Hypothalamus (tissue), 51 donors: ENCODE measurements at regions not wholly inside any gene's neighbourhood (a gene's known extent, or its start where the extent isn't known, plus 50 kb on each side); places are given as distances from the start of the nearest gene placed in this dataset.

Source experiments
- DNase-seq, 51 donors: peaks; one replicate each; lab custom pipeline; 2025; lab: John Stamatoyannopoulos, UW

DNA sequence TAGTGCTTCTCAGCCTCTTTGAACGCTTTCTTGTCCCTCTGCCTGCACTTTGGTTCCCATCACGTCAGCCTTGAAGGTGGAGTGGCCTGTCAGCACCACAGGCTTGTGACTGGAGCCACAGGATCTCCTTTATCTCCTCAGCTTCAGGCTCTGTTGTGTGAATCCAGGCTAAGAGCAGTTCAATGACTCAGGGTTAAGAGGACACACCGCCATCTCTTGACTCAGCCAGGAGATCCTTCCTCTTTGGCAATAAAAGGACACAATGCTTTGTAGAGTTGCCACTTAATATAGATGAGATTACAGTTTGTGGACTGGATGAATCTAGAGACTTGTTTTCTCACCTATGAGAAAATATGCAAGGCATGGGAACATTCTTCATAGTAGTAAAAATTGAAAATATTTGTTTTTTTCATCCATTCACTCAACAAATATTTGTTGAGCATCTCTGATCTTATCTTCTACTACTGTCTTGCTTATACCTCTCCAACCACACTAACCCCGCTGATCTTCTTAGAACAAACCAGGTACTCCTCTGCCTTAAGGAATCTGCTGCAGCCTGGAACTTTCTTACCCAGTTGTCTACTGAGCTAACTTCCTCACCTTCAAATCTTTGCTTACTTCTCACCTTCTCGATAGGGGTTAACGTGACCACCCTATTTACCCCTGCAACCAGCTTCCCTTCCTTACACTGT, 62.3 kb downstream of the UCHL1 start:
- no peak for DNase-seq

DNA sequence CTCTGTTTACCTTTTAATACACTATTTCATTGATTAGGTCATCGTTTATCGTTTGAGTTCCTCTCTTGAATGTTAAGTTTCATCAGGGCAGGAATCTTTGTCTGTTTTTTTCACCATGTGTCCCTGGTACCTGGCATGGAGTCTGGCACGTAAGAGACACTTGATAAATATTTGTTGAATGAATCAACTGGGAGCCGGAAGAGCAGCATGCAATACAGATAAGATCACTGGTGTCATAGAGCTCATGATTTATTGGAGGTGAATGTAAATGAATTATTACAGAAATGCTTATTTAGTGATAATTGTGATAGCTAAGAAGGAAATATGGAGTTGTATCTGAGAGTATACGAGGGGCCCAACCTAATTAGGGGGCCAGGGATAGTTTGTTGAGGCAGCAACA, 62.8 kb downstream of the UCHL1 start:
- DNase-seq = no peak

DNA sequence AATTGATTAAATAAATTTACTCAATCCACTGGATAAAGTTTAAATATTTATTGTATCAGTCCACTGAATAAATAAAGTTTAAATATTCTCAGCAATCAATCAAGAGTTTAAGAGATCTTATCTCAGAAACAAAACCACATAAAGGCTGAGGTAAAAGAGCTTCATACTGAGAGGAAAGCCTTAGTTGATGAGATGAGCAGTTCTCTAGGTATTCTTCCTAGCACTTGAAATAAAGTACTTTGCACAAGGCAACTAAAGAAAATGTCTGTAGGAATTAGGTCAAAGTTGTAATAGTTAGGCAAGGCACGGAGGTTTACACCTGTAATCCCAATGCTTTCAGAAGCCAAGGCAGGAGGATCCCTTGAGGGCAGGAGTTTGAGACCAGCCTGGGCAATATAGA, 63.5 kb downstream of the UCHL1 start:
- no peak for DNase-seq

DNA sequence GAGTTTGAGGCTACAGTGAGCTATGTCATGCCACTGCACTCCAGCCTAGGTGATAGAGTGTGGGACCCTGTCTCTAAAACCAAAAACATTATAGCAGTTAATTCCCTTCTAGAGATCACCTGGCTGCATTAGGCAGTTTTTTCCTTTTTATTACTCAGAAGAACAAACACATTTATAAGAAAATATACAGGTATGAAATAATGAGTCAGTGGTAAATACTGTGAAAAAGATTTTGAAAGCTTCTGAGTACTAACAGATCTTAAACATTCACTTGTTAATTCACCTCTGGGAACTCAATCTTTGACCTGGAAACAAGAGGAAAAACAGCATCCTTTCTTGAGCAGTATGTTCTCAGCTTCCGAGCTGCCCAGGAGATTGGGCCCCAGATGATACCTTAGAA, 64.1 kb downstream of the UCHL1 start:
- no peak for DNase-seq

DNA sequence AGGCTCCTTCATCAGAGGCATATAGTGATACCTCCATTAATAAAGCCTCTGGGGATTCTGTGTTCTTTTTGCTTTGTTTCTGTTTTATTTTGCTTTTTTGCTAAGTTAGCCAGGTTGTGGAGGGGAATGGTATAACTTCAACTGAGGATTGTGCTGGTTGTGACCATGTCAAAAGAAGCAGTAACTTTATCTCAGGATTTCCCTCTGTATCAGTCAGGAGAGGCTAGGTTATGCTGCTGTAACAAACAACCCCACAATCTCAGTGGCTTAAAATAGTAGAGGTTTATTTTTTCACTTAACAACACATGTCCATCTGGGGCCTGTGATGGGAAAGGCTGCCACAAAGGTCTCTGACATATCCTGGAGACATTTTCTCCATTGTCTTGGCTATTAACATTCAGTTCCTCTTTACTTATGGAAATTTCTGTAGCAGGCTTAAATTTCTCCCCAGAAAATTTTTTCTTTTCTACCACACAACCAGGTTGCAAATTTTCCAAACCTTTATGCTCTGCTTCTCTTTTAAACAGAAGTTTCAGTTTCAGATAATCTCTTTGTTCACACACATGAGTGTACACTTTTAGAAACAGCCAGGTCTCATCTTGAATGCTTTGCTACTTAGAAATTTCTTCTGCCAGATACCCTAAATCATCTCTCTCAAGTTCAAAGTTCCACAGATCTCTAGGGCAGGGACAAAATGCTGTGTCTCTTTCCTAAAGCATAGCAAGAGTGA, 64.7 kb downstream of the UCHL1 start:
- no peak for DNase-seq

DNA sequence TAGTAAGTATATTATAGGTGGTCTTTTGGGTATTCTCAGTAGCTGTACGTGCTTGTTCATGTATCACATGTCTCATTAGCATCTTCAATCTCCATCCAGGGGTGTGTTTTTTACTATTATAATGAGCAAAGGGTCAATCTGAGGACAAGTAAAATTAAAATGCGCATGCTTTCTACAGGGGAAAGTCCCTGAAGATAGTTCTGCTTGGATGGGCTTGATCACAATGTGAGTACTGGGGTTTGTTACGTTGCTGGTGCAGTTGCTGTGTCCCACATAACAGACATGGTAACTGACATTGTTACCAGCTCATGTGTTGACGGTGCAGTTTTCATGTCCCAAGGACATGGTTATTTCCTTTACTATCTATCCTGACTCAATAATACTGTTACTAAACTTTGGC, 65.9 kb downstream of the UCHL1 start:
- no peak for DNase-seq

DNA sequence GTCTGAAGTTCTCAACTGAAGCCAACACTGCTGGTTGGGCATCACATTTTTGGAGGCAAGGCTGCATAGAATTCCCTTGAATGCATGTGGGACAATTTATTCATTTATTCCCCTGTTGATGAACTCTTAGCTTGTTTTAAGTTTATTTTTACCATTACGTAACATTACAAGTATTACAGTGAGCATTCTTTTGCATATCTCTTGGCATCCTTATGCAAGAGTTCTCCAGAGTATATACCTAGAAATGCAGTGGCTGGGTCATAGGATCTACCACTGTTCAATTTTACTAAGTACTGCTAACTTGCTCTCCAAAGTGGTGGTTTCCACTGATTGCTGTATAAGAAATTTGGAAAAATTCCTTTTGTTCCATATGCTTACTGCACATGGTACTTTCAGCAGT, 66.5 kb downstream of the UCHL1 start:
- no peak for DNase-seq

DNA sequence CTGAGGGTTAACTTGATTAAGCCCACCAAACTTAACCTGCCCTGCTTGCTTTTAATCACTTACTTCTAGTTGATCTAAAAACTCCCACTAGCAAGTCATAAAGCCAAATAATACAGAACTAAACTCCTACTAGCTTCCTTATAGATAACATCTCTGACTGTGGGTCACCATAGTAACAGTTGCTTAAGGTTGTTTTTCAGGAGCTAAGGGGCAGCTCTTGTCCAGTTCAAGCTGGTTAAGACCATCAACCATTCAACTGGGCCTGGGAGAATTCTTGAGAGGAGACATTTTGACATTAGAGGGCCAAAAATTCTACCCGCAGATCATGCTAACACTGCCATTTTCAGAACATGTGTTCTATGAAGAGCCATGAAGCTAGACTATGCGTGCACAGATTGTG, 67.0 kb downstream of the UCHL1 start:
- no peak for DNase-seq

DNA sequence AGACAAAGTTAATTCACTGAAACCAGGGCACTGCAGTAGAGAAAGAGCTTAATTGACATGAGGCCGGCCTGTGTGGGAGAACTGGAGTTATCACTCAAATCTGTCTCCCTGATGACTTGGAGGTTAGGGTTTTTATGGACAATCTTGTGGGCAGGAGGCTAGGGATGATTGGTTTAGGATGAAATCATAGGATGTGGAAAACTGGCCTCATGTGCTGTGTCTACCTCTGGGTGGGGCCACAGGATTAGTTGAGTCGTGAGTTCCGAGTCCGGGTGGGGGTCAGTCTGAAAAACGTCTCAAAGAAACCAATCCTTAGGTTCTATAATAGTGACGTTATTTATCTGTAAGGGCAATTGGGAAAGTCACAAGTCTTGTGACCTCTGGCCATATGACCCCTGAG, 68.1 kb downstream of the UCHL1 start:
- DNase-seq = no peak

DNA sequence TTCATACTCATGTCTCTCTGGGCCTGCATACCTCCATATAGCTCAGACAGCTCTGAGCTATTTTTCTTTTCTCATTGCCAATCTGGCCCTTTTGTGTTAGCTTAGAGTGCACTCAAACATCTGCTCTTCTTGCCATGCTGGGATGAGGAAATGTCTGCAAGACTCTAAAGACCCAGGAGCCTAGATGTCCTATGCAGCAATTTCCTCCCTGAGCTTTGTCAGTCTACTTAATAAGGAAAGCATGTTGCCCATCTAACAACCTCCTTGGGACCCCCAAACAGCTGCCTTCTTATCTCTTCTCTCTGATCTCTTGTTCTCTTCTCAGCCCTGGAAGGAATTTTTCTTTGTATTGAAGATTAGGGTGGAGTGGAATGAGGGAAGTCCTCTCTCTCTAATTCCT, 69.2 kb downstream of the UCHL1 start:
- DNase-seq = no peak

DNA sequence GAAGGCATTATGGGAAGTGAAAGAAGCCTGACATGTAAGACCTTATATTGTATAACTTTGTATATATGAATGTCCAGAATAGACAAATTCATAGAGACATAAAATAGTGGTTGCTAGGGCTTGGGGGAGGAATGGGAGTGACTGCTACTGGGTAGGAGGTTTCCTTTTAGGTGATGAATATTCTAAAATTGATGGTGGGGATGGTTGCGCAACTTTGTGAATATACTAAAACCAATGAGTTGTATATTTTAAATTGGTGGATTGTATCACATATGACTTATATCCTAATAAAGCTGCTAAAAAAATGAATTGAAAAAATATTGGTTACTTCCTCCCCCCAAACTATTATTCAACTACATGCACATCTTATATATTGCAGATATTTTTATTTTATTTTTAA, 70.0 kb downstream of the UCHL1 start:
- DNase-seq = no peak

DNA sequence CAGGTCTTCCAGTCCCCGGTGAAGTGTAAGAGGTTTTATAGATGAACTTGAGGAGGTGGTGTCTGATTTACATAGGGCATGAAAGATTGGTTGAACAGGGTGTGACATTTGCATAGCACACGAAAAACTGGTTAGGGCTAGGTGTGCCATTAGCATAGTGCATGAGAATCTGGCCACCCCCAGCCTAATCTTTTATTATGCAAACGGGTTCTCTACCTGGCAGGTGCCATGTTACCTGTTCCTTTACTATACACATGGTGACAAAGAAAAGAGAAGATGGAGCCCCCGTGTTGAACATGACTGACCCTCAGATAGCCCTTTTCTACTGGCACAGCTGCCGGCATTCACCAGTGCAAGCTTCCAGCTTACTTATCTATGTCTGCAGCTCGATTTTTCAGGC, 71.0 kb downstream of the UCHL1 start:
- no peak for DNase-seq

DNA sequence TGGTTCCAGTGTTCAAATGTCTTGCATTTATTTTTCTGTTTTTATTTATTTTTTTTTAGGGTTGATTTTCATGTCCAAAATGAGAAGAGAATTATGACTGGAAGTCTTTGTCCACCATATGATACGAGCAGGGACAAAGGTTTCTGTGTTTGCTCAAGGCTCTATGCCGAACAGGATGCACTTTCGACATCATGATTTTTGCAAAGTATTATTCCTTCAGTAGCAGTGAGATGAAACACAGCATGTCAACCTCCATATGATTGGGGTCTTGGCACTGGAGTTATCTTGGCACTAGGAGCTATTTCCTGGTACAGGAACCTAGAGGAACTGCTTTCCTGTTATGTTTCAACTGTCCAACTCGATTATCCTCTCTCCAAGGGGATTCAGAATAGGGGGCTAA, 72.6 kb downstream of the UCHL1 start:
- DNase-seq = no peak

DNA sequence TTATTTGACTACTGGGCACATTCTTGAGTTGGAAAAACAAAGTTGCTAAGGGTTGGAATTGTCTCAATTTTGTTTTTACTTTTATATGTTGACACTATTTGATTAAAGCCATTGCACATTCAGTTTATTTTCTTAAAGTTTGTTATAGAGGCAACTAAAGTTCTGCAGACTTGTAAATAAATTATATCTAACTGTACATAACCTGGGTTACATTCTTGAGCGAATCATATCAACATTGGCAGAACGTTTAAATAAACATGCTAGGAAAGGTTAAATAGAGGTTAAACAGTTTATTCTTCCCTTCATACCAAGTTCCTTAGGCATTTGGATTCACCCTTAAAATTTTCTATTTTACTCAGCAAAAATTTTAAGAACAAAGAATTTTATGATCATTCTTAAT, 74.5 kb downstream of the UCHL1 start:
- DNase-seq = no peak

DNA sequence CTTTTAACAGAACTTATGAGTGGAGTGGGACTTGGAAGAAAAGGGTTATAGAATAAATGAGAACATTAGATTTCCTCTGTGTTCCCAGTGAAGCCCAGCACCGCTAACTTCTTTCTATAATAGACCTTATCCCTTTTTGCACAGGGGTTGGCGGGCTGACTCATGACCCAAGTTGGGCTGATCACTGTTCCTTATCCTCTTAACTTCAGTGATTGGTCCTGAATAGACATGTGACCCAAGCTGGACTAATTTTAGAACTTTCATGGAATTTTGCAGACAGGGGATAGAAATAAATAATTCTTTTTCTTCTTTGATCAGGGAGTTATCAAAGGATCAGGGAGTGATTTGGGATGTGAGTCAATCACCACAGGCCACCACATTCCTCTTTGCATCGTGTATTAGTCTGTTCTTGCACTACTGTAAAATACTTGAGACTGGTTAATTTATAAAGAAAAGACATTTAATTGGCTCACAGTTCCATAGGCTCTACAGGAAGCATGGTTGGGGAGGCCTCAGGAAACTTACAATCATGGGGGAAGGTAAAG, 75.9 kb downstream of the UCHL1 start:
- no peak for DNase-seq

DNA sequence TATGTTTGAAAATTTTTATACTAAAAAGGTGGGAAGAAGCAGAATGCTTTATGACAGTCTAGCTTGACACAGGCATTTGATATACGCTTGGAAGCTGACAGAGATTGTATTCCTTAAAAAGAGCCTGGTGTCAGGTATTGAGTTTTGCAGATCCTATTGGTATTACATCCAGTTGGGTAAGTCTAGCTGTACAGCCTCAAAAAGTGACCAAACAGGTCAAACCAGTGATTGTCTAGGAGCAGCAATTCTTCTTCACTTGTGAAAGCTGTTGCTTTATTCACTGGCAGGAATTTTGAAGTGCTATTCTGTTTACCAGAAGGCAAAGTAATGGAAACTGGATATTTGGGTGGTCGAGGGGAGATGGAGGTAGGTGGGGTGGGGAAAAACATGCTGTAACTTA, 77.5 kb downstream of the UCHL1 start:
- DNase-seq = no peak

DNA sequence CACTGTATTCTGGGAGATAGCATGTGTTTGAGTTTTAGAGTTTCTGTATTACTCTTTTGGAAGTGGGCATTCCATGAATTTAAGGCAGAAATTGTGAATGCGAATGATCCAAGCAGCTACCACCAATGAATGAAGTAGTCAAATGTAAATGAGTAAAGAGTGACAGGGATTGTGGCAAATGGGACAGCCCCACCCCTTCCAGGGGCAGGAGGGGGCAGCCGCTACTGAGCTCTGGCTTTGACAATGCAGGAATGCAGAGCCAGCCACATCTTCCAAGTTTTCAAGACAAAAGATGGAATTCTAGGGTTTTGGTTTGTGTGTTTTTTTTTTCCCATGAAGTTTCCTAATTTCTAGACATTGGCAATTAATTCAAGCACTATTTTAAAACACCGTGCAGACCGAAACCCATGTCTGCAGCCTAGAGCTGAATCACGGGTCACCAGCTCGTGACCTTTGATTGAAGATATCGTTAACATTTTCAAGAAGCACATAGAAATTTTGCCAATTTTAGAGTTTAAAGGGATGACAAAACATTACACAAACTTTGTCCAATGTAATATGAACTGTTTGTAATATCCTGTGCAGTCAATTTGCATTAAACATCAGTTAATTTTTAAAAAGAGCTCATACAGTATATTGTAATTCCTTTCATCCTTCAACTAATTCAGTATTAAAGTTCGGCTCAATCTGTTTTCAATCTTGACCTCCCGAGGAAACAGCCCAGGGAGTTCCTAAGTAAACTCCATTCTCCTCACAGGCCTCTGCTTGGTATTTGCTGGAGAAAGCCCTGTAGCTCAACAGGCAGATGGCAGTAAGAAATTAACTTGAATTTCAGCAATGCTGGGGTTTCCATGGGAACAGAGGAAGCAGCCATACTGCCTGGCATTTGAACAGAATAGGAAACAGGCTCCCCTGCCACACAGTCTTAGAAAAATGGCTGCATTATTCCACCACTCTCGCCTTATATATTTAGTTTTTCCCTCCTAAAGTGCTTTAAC, 83.4 kb downstream of the UCHL1 start:
- peak in 29 of 51 donors; percentile 4 to 82 (median 38) for DNase-seq

DNA sequence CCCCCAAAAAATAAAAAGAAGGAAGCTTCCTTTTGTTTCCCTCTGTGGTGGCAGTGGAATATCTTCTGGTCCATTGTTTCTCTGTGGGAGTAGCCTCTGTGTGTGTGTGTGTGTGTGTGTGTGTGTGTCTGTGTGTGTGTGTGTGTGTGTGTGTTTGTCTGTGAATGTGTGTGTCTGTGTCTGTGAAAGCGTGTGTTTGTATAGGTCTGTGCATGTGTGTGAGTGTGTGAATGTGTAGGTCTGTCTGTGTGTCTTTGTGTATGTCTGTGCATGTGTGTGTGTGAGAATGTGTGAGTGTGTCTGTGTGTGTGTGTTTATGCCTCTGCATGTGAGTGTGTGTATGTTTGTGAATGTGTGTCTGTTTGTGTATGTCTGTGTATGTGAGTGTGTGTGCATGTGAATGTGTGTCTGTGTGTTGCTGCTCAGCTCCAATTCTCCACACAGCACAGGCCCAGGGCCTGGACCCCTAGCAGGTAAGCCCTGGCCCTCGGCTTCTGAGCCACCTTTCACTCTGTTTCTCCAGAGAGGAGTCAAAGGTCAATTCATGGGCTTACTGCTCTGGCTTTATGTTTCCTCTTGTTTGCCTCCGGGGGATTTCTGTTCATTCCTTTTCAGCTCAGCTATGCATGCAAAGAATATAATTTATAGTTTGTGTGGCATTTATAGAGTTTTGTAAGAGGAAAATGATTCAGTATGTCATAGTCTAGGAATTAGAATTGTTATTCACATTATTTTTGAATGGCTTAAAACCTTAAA, 89.8 kb downstream of the UCHL1 start:
- DNase-seq = no peak

DNA sequence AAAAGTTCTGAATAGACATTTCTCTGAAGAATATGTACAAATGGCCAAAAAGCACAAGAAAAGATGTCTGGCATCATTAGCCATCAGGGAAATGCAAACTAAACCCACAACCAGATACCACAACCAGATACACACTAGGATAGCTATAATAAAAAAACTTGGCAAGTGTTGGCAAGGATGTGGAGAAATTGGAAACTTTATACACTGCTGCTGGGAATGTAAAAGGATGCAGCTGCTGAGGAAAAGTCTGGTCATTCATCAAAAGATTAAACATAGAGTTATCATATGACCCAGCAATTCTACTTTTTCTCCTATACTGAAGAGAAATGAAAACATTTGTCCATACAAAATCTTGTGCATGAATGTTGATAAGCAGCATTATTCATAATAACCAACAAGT, 92.3 kb downstream of the UCHL1 start:
- DNase-seq = no peak

DNA sequence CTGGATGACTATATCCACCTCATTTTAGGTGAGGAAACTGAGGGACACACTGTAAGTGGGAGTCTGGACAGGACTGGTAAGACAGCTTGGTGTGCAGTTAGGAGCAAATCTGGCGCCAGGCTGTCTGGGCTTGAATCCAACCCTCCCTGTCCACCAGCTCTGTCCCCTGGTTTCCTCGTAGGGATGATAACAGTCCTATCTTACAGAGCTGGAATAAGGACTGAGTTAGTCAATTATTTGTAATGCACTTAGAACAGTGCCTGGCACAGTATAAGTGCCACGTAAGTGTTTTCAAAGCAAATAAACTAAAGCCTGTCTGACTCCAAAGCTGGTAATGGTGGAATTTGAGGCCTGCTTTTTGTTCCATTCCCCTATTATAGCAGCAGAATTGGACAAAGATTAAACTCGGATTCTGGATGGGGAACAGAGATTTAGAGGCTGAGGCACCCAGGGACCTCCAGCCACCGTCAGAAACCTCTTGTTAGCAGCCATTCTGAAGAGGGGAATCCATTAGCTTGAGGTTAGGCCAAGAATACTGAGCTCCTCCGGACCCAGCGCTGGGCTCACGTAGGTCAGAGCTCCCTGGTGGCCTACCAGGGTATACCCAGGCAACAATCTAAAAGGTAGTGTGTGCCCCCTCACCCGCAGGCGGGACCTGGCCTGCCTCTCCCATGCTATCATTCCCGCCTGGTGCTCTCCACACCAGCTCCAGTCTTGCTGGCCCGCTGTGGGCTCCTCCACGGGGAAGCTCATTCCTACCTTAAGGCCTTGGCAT, 102.1 kb downstream of the UCHL1 start:
- peak in 2 of 51 donors; percentile 4 to 47 for DNase-seq
